HL-60 (cell line): ENCODE measurements at regions not wholly inside any gene's neighbourhood (a gene's known extent, or its start where the extent isn't known, plus 50 kb on each side); places are given as distances from the start of the nearest gene placed in this dataset.

Experiments used
- CTCF ChIP-seq: IDR thresholded peaks from one replicate; pipeline ENCODE4 v1.5.1; 2011; ENCODE audit warnings: low read length, control low read depth, inconsistent platforms; ENCODE audit not compliant: insufficient read depth
- SPI1 ChIP-seq: IDR thresholded peaks from 2 replicates; pipeline ENCODE4 v1.6.1; 2012; ENCODE audit warnings: low read depth, mild to moderate bottlenecking, borderline replicate concordance

GRCh38 chr7:9017286-9017685 lies 583.9 kb downstream of the NXPH1 start:
- TF ChIP-seq CTCF (no peak), SPI1 (no peak)
